Activated naive CD8-positive, alpha-beta T cell treated with anti-CD3 and anti-CD28 coated beads, Interleukin-2, amount 50 U/mL, for 24 hours (primary cell): ENCODE measurements at regions not wholly inside any gene's neighbourhood (a gene's known extent, or its start where the extent isn't known, plus 50 kb on each side); places are given as distances from the start of the nearest gene placed in this dataset.

Source experiments
- ATAC-seq: fragments of 150-1000 bp; cut with Tn5 transposase; one replicate; pipeline ENCODE4 v1.10.0; 2021
- DNase-seq: peaks from one replicate; pipeline ENCODE4 v3.0.0; 2021
- H3K27ac Mint-ChIP-seq: one replicate; pipeline ENCODE4 v1.8.0; 2021; ENCODE audit warnings: mild to moderate bottlenecking, mixed read lengths
- H3K27me3 Mint-ChIP-seq: one replicate; pipeline ENCODE4 v1.8.0; 2021; ENCODE audit warnings: mixed read lengths
- H3K36me3 Mint-ChIP-seq: one replicate; pipeline ENCODE4 v1.8.0; 2021; ENCODE audit warnings: low read depth, mixed read lengths
- H3K4me1 Mint-ChIP-seq: one replicate; pipeline ENCODE4 v1.8.0; 2021; ENCODE audit warnings: mixed read lengths
- H3K4me3 Mint-ChIP-seq: one replicate; pipeline ENCODE4 v1.8.0; 2021; ENCODE audit warnings: mild to moderate bottlenecking, moderate library complexity, mixed read lengths
- H3K9me3 Mint-ChIP-seq: one replicate; pipeline ENCODE4 v1.8.0; 2021; ENCODE audit warnings: mixed read lengths

DNA sequence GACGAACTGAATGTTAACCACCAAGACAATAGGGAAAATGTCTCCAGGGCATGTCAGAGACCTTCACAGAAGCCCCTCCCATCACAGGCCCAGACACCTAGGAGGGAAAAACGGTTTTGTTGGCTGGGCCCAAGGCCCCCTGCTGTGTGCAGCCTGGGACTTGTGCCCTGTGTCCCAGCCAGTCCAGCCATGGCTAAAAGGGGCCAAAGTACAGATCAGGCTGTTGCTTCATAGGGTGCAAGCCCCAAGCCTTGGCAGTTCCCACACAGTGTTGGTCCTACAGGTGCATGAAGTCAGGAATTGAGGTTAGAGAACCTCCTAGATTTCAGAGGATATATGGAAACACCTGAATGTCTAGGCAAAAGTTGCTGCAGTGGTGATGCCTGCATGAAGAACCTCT is 428.7 kb downstream of the SUCLA2 start:
- H3K27me3 Mint-ChIP-seq, result no peaks in the 10 kb centered on the region
- DNase-seq (no peak), ATAC-seq (no peak)
- peaks cover 29% of the 10 kb centered on the region for H3K9me3 Mint-ChIP-seq
- H3K4me3 Mint-ChIP-seq, result no peak overlapping the region
- no peaks in the 10 kb centered on the region for H3K36me3 Mint-ChIP-seq
- no peaks in the 10 kb centered on the region for H3K4me1 Mint-ChIP-seq
- H3K27ac Mint-ChIP-seq, result no peak overlapping the region

GRCh38 chr13:47564041-47564440 is 437.0 kb downstream of the SUCLA2 start:
- no peak overlapping the region for H3K27ac Mint-ChIP-seq

GRCh38 chr13:47556703-47557102 is 444.4 kb downstream of the SUCLA2 start:
- Mint-ChIP-seq H3K27ac (no peak overlapping the region), H3K9me3 (no peaks in the 10 kb centered on the region), H3K4me3 (no peak overlapping the region), H3K4me1 (no peaks in the 10 kb centered on the region), H3K36me3 (no peaks in the 10 kb centered on the region), H3K27me3 (no peaks in the 10 kb centered on the region)
- DNase-seq, result no peak
- no peak for ATAC-seq

More at GRCh38 chr13:47564041-47564440, 437.0 kb downstream of the SUCLA2 start:
- H3K4me3 Mint-ChIP-seq, result no peak overlapping the region
- ATAC-seq (no peak), DNase-seq (no peak)
- peaks cover 17% of the 10 kb centered on the region for H3K9me3 Mint-ChIP-seq
- no peaks in the 10 kb centered on the region for H3K27me3 Mint-ChIP-seq
- no peaks in the 10 kb centered on the region for H3K4me1 Mint-ChIP-seq
- no peaks in the 10 kb centered on the region for H3K36me3 Mint-ChIP-seq

DNA sequence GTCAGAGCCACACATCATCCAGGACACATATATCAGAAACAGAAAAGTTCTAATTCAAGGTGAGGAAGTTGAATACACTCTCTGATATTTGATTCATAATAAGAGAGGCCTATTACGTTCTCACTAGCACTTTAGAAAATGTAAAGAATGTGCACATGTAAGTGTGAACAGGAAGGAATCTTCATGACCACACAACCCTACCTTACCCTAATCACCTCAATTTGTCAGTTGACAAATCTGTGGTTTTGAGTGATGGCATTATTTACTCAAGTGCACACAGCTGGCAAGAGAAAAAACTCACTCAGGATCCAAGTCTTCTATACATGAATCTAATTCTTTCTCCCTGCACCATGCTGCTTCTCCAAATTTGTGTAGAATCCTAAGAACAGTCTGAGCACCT is 445.8 kb downstream of the SUCLA2 start:
- no peak overlapping the region for H3K4me3 Mint-ChIP-seq
- H3K27ac Mint-ChIP-seq, result no peak overlapping the region
- H3K4me1 Mint-ChIP-seq, result no peaks in the 10 kb centered on the region
- no peaks in the 10 kb centered on the region for H3K9me3 Mint-ChIP-seq
- ATAC-seq (no peak), DNase-seq (no peak)
- H3K27me3 Mint-ChIP-seq, result no peaks in the 10 kb centered on the region
- H3K36me3 Mint-ChIP-seq, result no peaks in the 10 kb centered on the region

DNA sequence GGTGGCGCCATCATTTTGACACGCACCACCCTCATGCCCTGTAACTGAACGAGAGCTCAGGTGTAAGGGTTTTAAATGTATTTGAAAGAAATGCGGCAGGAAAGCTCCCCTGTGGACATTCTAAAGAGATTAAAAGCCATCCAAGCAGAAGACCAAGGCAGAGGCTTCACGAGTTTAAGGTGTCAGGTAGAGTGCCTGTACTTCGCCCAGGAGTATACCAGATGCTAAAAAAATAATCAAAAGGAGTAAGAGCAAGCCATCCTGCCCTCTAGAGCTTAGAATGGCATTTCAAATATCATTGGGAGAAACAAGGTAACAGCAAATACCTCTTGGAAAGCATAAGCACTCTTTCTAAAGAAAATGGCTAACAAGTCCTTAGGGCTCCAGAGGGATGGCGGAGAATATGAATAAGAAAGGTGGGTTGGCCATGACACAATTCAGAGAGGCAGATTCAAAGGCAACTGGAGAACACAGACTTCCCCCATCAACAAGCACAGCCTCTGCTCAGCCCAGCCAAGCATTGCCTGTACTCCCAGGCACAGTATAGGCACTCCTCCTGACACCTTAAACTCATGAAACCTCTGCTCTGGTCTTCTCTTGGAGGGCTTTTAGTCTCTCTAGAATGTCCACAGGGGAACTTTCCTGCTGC is 447.6 kb downstream of the SUCLA2 start:
- no peak for ATAC-seq
- Mint-ChIP-seq H3K27me3 (no peaks in the 10 kb centered on the region), H3K27ac (no peak overlapping the region)

DNA sequence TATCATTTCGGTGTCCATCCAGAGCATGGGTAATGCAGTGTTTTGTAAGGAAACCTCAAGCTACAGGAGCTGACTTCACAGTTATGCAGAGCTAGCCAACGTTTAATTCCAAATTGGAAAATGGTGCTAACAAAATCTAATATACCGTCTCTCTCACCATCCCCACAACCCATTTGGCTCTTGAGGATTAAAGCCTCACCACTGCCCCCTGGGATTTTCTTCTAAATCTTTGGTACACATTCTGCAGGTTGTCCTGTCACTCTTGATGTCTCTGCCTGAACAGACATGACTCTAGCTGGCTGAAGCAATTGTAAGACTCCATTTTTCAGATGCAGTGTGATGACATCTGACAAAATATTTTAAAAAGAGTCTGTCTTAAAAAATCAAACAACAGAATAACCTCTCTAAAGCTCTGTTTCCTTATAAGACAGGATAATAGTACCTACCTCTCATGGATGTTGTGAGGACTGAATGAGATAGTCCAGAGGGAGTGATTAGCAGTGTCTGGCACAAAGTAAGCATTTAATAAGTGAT is 451.8 kb downstream of the SUCLA2 start:
- ATAC-seq, result no peak
- Mint-ChIP-seq H3K27ac (no peak overlapping the region), H3K36me3 (no peaks in the 10 kb centered on the region), H3K4me3 (no peak overlapping the region), H3K27me3 (no peaks in the 10 kb centered on the region), H3K4me1 (no peaks in the 10 kb centered on the region), H3K9me3 (no peaks in the 10 kb centered on the region)
- DNase-seq, result no peak

More for the DNA sequence above, 447.6 kb downstream of the SUCLA2 start:
- Mint-ChIP-seq H3K4me1 (no peaks in the 10 kb centered on the region), H3K4me3 (no peak overlapping the region), H3K9me3 (no peaks in the 10 kb centered on the region), H3K36me3 (no peaks in the 10 kb centered on the region)
- no peak for DNase-seq

- Mint-ChIP-seq H3K27me3 (no peaks in the 10 kb centered on the region), H3K4me3 (no peak overlapping the region), H3K36me3 (no peaks in the 10 kb centered on the region), H3K27ac (no peak overlapping the region), H3K9me3 (no peaks in the 10 kb centered on the region), H3K4me1 (no peaks in the 10 kb centered on the region)
- ATAC-seq, result no peak
- DNase-seq, result no peak
Observed at GRCh38 chr13:47548294-47548840, 452.7 kb downstream of the SUCLA2 start.

GRCh38 chr13:47546391-47547225 is 454.5 kb downstream of the SUCLA2 start:
- Mint-ChIP-seq H3K4me3 (no peak overlapping the region), H3K9me3 (no peaks in the 10 kb centered on the region), H3K4me1 (no peaks in the 10 kb centered on the region), H3K27me3 (no peaks in the 10 kb centered on the region), H3K36me3 (no peaks in the 10 kb centered on the region), H3K27ac (no peak overlapping the region)
- ATAC-seq, result no peak
- no peak for DNase-seq

GRCh38 chr13:47545201-47546024 is 455.7 kb downstream of the SUCLA2 start:
- ATAC-seq, result no peak
- no peak overlapping the region for H3K27ac Mint-ChIP-seq

GRCh38 chr13:47539317-47539716 is 461.8 kb downstream of the SUCLA2 start:
- DNase-seq (no peak), ATAC-seq (no peak)
- Mint-ChIP-seq H3K36me3 (no peaks in the 10 kb centered on the region), H3K27ac (no peak overlapping the region), H3K27me3 (no peaks in the 10 kb centered on the region), H3K4me1 (no peaks in the 10 kb centered on the region), H3K9me3 (peaks cover 19% of the 10 kb centered on the region), H3K4me3 (no peak overlapping the region)

More at GRCh38 chr13:47545201-47546024, 455.7 kb downstream of the SUCLA2 start:
- no peaks in the 10 kb centered on the region for H3K27me3 Mint-ChIP-seq
- H3K9me3 Mint-ChIP-seq, result no peaks in the 10 kb centered on the region
- no peak for DNase-seq
- H3K4me3 Mint-ChIP-seq, result no peak overlapping the region
- H3K36me3 Mint-ChIP-seq, result no peaks in the 10 kb centered on the region
- no peaks in the 10 kb centered on the region for H3K4me1 Mint-ChIP-seq

GRCh38 chr13:47523771-47524170 is 477.3 kb downstream of the SUCLA2 start:
- ATAC-seq (no peak), DNase-seq (no peak)
- Mint-ChIP-seq H3K4me1 (no peaks in the 10 kb centered on the region), H3K27ac (no peak overlapping the region), H3K36me3 (no peaks in the 10 kb centered on the region), H3K27me3 (no peaks in the 10 kb centered on the region), H3K4me3 (no peak overlapping the region), H3K9me3 (no peaks in the 10 kb centered on the region)

GRCh38 chr13:47521890-47522487 is 479.1 kb downstream of the SUCLA2 start:
- H3K36me3 Mint-ChIP-seq, result no peaks in the 10 kb centered on the region
- no peak overlapping the region for H3K4me3 Mint-ChIP-seq
- no peaks in the 10 kb centered on the region for H3K4me1 Mint-ChIP-seq
- H3K9me3 Mint-ChIP-seq, result no peaks in the 10 kb centered on the region
- no peak for DNase-seq
- H3K27ac Mint-ChIP-seq, result no peak overlapping the region
- no peak for ATAC-seq
- H3K27me3 Mint-ChIP-seq, result no peaks in the 10 kb centered on the region

- Mint-ChIP-seq H3K9me3 (peaks cover 9% of the 10 kb centered on the region), H3K4me3 (no peak overlapping the region), H3K27ac (no peak overlapping the region), H3K27me3 (no peaks in the 10 kb centered on the region), H3K4me1 (no peaks in the 10 kb centered on the region), H3K36me3 (no peaks in the 10 kb centered on the region)
- DNase-seq, result no peak
- ATAC-seq, result no peak
Observed at GRCh38 chr13:47519626-47520025, 481.4 kb downstream of the SUCLA2 start.

DNA sequence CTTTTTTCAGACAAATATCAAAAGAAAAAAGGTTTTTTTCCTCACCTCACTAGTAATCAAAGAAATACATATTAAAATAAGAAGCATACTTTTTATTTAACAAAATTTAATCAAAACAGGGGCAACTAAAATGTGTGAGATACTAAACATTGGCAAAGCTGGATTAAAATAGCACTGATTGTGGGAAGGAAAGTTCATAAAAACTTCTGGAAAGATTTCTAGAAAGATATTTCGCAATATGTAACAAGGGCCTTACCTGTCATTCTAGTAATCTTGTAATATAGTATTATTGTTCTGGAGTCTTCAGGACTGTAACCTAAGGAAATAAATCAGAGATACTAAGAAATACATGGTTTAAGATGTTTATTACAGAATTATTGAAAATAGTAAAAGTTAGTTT is 482.5 kb downstream of the SUCLA2 start:
- peaks cover 14% of the 10 kb centered on the region for H3K9me3 Mint-ChIP-seq
- H3K36me3 Mint-ChIP-seq, result no peaks in the 10 kb centered on the region
- H3K4me1 Mint-ChIP-seq, result no peaks in the 10 kb centered on the region
- no peak for DNase-seq
- no peak for ATAC-seq
- H3K27me3 Mint-ChIP-seq, result no peaks in the 10 kb centered on the region
- H3K4me3 Mint-ChIP-seq, result no peak overlapping the region
- no peak overlapping the region for H3K27ac Mint-ChIP-seq
